H1 (cell line): ENCODE measurements at regions not wholly inside any gene's neighbourhood (a gene's known extent, or its start where the extent isn't known, plus 50 kb on each side); places are given as distances from the start of the nearest gene placed in this dataset.

Experiments used
- ASH2L ChIP-seq: fragments of 200-600, 300-600 bp; sonication (generic); IDR thresholded peaks from one replicate; pipeline ENCODE4 v1.7.1; 2017; ENCODE audit warnings: low read length
- CBX5 ChIP-seq: fragments of 300-800, 300-1000 bp; sonication (generic); IDR thresholded peaks from 2 replicates; pipeline ENCODE4 v1.7.1; 2016; ENCODE audit warnings: antibody characterized with exemption, low read length, low read depth
- EGR1 ChIP-seq: IDR thresholded peaks from 2 replicates; pipeline ENCODE4 v1.6.1; 2011; ENCODE audit warnings: low read depth, low read length, borderline replicate concordance
- HDAC2 ChIP-seq, 2 experiments: fragments of 300-600 bp in 1 of 2; sonication (generic) in 1 of 2; IDR thresholded peaks; 2 replicates each; pipeline ENCODE4 v1.6.1; 2011 to 2012; ENCODE audit warnings: low read depth in 2 of 2, low read length in 2 of 2, mild to moderate bottlenecking in 2 of 2, moderate library complexity in 2 of 2, borderline replicate concordance in 1 of 2, inconsistent platforms in 1 of 2
- HDAC6 ChIP-seq: IDR thresholded peaks from one replicate; pipeline ENCODE4 v1.7.1; 2012; ENCODE audit warnings: low read depth, mild to moderate bottlenecking, inconsistent platforms, low read length, moderate library complexity
- JUND ChIP-seq: IDR thresholded peaks from 2 replicates; pipeline ENCODE4 v1.6.1; 2011; ENCODE audit warnings: mild to moderate bottlenecking, improper control_type of control experiment, low read length
- NANOG ChIP-seq: IDR thresholded peaks from 2 replicates; pipeline ENCODE4 v1.6.1; 2011; ENCODE audit warnings: low read length, low read depth, mild to moderate bottlenecking, inconsistent platforms; ENCODE audit not compliant: insufficient read depth, poor library complexity, severe bottlenecking
- PHF8 ChIP-seq: fragments of 200-600 bp; sonication (generic); conservative IDR thresholded peaks from 2 replicates; pipeline ENCODE4 v1.7.1; 2012; ENCODE audit warnings: low read depth, mild to moderate bottlenecking, inconsistent platforms, low read length, moderate library complexity
- SP4 ChIP-seq: IDR thresholded peaks from 2 replicates; pipeline ENCODE4 v1.6.1; 2012; ENCODE audit warnings: low read length, inconsistent platforms
- SUZ12 ChIP-seq: fragments of 200-600 bp; sonication (generic); IDR thresholded peaks from 2 replicates; pipeline ENCODE4 v1.6.1; 2012; ENCODE audit warnings: mild to moderate bottlenecking, inconsistent platforms, low read length, moderate library complexity, mixed read lengths
- TAF1 ChIP-seq: IDR thresholded peaks from 2 replicates; pipeline ENCODE4 v1.6.1; 2011; ENCODE audit warnings: mild to moderate bottlenecking, low read depth, low read length
- YY1 ChIP-seq: IDR thresholded peaks from 2 replicates; pipeline ENCODE4 v1.6.1; 2011; ENCODE audit warnings: low read depth, mild to moderate bottlenecking, low read length
- TF ChIP-seq, protein P1 (sequence below): fragments of 300-600 bp; sonication (generic); IDR thresholded peaks from 2 replicates; pipeline ENCODE4 v1.7.1; 2012; ENCODE audit warnings: low read length, moderate library complexity, mild to moderate bottlenecking, inconsistent platforms; ENCODE audit not compliant: insufficient replicate concordance

DNA sequence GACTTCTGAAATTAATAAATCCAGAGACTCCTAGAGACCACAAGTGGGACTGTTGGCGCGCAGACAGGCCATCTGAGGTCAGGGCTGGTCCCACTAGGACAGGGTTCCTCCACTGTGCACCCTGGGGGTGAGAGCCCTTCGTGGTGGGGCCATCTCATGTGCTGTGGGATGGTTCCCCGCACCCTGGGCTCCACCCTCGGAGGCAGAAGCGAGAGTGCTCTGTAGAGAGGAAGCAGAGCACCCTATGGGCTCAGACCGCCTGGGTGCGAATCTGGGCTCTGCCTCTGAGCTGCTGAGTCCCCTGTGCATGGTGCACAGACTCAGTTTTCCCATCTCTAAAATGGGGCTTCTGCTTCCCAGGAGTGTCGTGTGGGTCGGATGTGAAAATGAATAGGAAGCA lies 227.3 kb downstream of the NPHP4 start (continued):
- TF ChIP-seq, protein P1, sequence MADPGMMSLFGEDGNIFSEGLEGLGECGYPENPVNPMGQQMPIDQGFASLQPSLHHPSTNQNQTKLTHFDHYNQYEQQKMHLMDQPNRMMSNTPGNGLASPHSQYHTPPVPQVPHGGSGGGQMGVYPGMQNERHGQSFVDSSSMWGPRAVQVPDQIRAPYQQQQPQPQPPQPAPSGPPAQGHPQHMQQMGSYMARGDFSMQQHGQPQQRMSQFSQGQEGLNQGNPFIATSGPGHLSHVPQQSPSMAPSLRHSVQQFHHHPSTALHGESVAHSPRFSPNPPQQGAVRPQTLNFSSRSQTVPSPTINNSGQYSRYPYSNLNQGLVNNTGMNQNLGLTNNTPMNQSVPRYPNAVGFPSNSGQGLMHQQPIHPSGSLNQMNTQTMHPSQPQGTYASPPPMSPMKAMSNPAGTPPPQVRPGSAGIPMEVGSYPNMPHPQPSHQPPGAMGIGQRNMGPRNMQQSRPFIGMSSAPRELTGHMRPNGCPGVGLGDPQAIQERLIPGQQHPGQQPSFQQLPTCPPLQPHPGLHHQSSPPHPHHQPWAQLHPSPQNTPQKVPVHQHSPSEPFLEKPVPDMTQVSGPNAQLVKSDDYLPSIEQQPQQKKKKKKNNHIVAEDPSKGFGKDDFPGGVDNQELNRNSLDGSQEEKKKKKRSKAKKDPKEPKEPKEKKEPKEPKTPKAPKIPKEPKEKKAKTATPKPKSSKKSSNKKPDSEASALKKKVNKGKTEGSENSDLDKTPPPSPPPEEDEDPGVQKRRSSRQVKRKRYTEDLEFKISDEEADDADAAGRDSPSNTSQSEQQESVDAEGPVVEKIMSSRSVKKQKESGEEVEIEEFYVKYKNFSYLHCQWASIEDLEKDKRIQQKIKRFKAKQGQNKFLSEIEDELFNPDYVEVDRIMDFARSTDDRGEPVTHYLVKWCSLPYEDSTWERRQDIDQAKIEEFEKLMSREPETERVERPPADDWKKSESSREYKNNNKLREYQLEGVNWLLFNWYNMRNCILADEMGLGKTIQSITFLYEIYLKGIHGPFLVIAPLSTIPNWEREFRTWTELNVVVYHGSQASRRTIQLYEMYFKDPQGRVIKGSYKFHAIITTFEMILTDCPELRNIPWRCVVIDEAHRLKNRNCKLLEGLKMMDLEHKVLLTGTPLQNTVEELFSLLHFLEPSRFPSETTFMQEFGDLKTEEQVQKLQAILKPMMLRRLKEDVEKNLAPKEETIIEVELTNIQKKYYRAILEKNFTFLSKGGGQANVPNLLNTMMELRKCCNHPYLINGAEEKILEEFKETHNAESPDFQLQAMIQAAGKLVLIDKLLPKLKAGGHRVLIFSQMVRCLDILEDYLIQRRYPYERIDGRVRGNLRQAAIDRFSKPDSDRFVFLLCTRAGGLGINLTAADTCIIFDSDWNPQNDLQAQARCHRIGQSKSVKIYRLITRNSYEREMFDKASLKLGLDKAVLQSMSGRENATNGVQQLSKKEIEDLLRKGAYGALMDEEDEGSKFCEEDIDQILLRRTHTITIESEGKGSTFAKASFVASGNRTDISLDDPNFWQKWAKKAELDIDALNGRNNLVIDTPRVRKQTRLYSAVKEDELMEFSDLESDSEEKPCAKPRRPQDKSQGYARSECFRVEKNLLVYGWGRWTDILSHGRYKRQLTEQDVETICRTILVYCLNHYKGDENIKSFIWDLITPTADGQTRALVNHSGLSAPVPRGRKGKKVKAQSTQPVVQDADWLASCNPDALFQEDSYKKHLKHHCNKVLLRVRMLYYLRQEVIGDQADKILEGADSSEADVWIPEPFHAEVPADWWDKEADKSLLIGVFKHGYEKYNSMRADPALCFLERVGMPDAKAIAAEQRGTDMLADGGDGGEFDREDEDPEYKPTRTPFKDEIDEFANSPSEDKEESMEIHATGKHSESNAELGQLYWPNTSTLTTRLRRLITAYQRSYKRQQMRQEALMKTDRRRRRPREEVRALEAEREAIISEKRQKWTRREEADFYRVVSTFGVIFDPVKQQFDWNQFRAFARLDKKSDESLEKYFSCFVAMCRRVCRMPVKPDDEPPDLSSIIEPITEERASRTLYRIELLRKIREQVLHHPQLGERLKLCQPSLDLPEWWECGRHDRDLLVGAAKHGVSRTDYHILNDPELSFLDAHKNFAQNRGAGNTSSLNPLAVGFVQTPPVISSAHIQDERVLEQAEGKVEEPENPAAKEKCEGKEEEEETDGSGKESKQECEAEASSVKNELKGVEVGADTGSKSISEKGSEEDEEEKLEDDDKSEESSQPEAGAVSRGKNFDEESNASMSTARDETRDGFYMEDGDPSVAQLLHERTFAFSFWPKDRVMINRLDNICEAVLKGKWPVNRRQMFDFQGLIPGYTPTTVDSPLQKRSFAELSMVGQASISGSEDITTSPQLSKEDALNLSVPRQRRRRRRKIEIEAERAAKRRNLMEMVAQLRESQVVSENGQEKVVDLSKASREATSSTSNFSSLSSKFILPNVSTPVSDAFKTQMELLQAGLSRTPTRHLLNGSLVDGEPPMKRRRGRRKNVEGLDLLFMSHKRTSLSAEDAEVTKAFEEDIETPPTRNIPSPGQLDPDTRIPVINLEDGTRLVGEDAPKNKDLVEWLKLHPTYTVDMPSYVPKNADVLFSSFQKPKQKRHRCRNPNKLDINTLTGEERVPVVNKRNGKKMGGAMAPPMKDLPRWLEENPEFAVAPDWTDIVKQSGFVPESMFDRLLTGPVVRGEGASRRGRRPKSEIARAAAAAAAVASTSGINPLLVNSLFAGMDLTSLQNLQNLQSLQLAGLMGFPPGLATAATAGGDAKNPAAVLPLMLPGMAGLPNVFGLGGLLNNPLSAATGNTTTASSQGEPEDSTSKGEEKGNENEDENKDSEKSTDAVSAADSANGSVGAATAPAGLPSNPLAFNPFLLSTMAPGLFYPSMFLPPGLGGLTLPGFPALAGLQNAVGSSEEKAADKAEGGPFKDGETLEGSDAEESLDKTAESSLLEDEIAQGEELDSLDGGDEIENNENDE: no peak
- no peak for TF ChIP-seq JUND
- no peak for TF ChIP-seq CBX5
- no peak for TF ChIP-seq SUZ12
- TF ChIP-seq TAF1: no peak
- no peak for TF ChIP-seq SP4
- TF ChIP-seq HDAC2 (IDR thresholded peaks at IDR 0.05; ENCODE audit: borderline replicate concordance in 1 of 2, low read depth in 2 of 2, low read length in 2 of 2): no peak
- TF ChIP-seq PHF8: no peak
- no peak for TF ChIP-seq ASH2L
- no peak for TF ChIP-seq YY1
- TF ChIP-seq EGR1: no peak
- no peak for TF ChIP-seq NANOG
- TF ChIP-seq HDAC6: no peak
